Activated CD4-positive, CD25-positive, alpha-beta regulatory T cell treated with anti-CD3 and anti-CD28 coated beads, Interleukin-2, amount 50 U/mL, for 72 hours (primary cell): ENCODE measurements at regions not wholly inside any gene's neighbourhood (a gene's known extent, or its start where the extent isn't known, plus 50 kb on each side); places are given as distances from the start of the nearest gene placed in this dataset.
"Not testable (repeated sequence)": the region's sequence is repeated elsewhere in the genome, so short reads cannot be mapped to it uniquely, and the experiment has no call there.

Experiments used
- DNase-seq: peaks from one replicate; pipeline ENCODE4 v3.0.0; 2021

- DNase-seq: no peak
Observed at GRCh38 chr17:21517538-21518293, 141.6 kb downstream of the KCNJ12 start.

DNA sequence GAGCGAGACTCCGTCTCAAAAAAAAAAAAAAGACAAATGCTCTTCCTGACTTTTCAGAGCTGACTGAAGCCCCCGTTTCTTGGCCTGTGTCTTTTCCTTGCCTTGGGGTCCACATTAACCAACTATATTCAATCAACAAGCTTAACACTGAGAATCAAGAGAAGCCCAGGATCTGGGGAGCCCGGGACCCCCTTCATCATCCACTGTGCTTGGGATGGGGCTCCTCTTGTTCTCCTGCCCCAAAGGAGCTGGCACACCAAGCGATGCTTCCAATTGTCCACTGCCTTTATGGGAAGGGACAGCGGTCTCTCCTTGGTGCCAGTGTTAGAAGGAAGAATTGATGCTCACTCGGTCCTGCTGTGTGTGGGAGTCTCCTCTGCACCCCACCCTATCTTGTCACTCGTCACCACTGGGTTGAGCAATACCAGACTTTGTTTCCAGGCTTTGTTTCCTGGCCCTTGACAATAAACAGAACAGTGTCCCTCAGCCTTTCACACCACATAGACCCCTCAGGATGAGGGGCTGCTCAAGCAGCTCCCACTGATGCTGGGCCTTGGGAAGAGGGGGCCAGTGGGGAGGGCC, 146.7 kb downstream of the KCNJ12 start:
- DNase-seq: no peak

DNA sequence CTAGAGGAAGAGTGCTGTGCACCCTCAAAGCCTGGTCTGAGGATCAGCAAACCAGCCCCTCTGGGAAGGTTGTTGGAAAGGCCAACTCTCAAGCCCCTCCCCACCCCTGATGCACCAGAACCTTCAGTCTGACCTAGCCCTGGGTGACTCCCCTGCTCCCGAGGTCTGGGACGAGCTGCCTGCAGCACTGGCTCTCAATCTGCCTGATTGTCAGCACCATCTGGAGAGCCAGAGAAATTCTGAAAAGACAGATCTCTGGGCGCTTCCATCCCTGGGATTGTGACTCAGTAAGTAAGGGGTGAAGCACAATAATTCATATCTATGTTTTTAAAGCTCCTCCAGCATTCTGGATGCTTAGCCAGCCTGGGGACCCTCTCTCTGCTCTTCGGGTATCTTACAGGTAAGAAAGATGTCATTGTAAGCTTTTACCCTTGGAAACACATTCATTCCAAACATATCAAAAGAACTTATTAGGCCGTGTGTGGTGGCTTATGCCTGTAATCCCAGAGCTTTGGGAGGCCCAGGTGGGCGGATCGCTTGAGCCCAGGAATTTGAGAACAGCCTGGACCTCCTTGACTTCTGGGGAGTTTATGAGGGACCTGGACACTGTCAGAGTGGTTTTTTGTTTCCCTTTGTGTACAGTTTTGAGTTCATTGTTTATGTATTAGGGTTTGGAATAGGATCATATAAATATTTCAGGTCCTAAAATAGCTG, 147.5 kb downstream of the KCNJ12 start:
- DNase-seq: no peak

GRCh38 chr17:21524211-21524591, 148.0 kb downstream of the KCNJ12 start:
- DNase-seq: no peak

GRCh38 chr17:21525464-21526130, 149.4 kb downstream of the KCNJ12 start:
- DNase-seq: no peak

DNA sequence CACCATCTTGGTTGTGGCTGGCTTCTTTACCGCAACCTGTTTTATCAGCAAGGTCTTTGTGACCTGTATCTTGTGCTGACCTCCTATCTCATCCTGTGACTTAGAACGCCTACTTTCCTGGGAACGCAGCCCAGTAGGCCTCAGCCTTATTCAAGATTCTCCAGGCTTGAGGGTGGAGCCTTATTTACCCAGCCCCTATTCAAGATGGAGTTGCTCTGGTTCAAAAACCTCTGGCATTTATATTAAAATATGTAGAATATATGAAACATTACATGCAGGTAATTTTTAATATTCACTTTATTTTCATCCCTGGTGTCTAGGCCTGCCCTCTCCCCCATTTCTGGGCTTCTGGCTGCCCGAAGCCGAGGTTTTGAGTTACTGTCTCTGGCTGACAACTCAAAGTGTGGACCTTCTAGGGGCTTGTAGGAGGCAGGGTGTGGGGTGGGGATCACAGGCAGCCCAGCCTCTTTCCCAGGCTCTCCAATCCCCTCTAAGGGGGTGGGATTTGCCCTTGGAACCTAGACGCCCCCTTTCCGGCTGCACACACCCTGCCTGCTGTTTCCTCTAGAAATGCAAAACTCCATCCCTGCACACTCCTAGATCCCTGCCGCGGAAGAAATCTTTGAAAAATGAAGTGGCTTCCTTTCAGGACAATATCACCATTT, 152.0 kb downstream of the KCNJ12 start:
- DNase-seq: no peak

- no peak for DNase-seq
Observed at GRCh38 chr17:21530311-21530710, 154.2 kb downstream of the KCNJ12 start.

DNA sequence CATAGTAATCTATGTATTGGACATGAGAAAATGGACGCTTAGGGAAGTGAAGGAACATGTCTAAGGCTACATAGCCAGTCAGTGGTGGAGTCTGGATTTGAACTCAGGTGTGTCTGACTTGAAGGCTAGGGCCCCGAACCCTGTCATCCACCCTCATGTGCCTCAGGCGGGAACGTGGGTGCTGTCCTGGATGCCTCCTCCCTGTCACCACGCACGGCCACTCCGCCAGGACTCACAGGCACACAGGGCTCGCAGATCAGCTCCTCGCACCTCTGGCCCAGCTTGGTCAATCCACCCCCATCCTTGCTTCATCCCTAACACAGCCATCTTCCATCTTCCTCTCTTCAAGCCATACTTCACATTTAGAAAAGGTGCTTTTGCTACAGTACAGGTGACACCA, 154.7 kb downstream of the KCNJ12 start:
- DNase-seq: no peak

GRCh38 chr17:21532763-21533385, 156.7 kb downstream of the KCNJ12 start:
- no peak for DNase-seq

DNA sequence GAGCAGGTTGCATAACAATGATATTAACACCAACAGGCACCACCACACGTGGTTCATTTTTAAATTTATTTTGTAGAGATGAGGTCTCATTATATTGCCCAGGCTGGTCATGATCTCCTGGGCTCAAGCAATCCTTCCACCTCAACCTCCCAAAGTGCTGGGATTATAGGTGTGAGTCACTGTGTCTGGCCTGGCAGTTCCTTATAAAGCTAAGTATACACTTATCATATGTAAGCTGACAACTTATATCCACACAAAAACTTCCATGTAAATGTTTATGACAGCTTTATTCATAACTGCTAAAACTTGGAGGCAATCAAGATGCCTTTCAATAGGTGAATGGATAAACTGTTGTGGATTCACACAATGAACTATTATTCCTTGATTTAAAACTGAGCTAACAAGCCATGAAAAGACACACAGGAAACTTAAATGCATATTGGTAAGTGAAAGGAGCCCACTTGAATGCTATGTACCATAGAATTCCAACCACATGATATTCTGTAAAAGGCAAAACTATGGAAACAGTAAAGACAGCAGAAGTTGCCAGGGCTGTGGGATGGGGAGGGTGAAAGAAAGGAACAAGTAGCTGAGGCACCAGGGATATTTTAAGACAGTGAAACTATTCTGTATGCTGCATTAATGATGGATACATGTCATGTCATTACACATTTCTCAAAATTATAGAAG, 156.5 kb upstream of the KCNJ18 start:
- DNase-seq: no peak

DNA sequence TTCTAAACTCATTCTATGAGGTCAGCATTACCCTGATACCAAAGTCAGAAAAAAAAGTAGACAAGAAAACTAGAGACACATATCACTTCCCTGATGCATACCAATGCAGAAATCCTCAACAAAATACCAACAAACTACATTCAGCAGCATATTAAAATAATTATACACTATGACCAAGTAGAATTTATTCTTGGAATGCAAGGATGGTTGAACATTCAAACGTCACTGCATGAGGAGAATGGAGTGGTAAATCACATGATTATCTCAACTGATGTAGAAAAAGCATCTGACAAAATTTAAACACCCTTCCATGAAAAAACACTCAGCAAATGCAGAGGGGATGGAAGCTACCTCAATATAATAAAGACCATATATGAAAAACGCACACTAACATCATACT, 155.0 kb upstream of the KCNJ18 start:
- no peak for DNase-seq

DNA sequence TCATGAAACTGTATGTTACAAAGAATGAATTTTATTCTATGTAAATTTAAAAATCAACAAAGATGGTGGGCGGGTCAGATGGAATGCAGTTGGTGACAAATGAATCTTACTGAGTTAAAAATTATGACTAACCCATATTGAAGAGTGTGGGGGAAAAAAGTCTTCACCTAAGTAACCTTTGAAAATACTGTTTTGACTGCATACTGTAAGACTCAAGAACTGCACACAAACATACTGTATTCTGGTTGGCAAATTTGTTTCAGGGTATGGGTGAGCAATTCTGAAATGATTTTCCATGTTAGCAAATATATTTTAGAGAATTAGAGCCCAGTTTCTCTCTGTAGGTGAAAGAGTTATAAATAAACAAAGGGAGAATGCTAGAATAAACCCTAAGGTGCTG, 153.7 kb upstream of the KCNJ18 start:
- no peak for DNase-seq

DNA sequence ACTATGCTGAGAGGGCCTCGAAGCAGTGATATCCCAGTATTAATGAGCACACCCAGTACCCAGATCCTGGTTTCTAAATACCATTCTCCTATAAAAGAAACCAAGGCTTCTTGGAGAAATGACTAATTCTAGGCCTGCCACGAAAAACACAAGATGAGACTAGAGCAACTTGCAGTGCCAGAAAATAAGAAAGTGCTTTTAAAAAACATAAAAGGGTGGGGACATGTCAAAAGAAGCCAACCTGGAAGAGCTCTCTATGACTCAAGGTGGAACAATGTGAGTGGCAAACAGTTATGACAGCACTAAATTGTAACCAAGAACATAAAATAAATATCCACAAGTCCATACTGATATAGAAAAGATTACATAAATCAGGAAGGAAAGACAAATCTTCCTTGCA, 153.2 kb upstream of the KCNJ18 start:
- DNase-seq: no peak

GRCh38 chr17:21540502-21540901, 151.8 kb upstream of the KCNJ18 start:
- DNase-seq: no peak

DNA sequence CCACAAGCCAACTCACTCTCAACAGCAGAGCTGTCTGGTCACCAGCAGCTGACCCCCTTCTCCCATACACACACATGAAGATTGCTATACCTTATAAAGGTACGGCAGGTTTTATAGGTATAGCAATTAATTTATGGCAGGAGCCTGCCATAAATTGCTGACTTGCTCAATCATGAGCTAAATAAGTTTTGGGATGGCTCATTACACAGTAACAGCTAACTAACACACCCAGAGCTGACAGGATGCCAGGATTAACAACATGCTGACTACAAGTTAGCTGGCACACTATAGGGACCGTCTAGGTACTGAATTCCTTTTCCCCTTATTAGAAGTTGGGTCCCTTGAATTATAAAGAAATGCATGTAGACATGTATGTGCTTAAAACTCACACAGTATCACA, 150.3 kb upstream of the KCNJ18 start:
- no peak for DNase-seq

GRCh38 chr17:21542991-21543390, 149.3 kb upstream of the KCNJ18 start:
- DNase-seq: no peak

GRCh38 chr17:21545064-21545463, 147.3 kb upstream of the KCNJ18 start:
- DNase-seq: no peak

GRCh38 chr17:21548236-21548635, 144.1 kb upstream of the KCNJ18 start:
- no peak for DNase-seq

DNA sequence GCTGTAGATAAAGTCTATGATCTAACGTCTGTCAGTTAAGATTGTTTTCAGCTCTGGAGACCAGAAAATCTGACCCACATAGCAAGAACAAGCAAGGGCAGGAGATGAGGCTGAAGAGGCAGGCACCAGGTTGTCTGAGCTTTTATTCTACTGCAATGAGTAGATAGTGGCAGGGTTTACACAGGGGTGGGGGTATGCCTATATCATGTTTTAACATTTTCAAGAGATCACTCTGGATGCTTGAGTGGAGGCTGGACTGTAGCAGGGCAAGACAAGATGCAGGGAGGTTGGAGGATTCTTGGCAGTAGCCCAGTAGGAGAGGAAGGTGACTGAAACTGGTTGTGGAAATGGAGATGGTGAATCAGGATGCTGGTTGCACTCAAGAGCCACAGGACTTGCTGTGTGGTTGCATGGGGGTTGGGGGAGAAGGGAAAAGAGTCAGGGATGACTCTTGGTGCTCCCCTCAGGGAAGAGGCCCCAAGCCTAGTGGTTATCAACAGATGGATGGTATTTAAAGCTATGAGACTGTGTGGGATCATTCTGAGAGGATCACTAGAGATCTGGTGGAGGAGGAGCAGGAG, 143.1 kb upstream of the KCNJ18 start:
- no peak for DNase-seq

DNA sequence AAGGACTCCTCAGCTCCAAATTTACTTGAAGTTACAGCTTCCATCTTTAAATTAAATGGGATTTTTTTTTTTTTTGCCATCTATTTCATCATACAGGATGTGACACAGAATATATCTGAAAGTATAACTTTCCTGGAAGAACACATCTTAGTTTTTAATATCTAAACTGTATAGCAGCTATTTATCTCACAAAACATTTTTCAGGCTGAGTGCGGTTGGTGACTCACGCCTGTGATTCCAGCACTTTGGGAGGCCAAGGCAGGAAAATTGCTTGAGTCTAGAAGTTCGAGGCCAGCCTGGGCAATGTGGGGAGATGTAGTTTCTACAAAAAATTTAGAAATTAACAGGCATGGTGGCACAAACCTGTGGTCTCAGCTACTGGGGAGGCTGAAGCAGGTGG, 142.3 kb upstream of the KCNJ18 start:
- DNase-seq: not testable (repeated sequence)

- peak; percentile 77 for DNase-seq
Observed at GRCh38 chr17:21551081-21551881, 141.0 kb upstream of the KCNJ18 start.
